ENCODE measurements at regions not wholly inside any gene's neighbourhood (a gene's known extent, or its start where the extent isn't known, plus 50 kb on each side); places are given as distances from the start of the nearest gene placed in this dataset.

GRCh38 chr22:49412236-49412635, 415.4 kb downstream of the BRD1 start:
- H3K4me3 ChIP-seq (ENCODE audit: insufficient read depth, low read depth, low read length) = no peak overlapping the region
- no peak overlapping the region for H3K14ac ChIP-seq (replicated peaks; ENCODE audit: low read depth, low read length)
- CTCF ChIA-PET = no interaction called here
- intact Hi-C loops (cut with micrococcal nuclease) = no loop called here
- in situ Hi-C loops (cut with MboI; ENCODE audit: low sequenced_read_pairs) = no loop called here
- H3K4ac ChIP-seq (ENCODE audit: low read depth, low read length) = no peak overlapping the region
- dilution Hi-C loops (cut with HindIII; ENCODE audit: low sequenced_read_pairs, unreplicated experiment) = no loop called here
- H2BK5ac ChIP-seq (ENCODE audit: low read depth, low read length, poor library complexity, severe bottlenecking) = no peak overlapping the region
- no peak overlapping the region for H3K9ac ChIP-seq (ENCODE audit: low read depth, low read length)
- H2AFZ ChIP-seq (replicated peaks; ENCODE audit: low read length, poor library complexity) = no peak overlapping the region
- no peaks in the 10 kb centered on the region for H3K27me3 ChIP-seq (ENCODE audit: control insufficient read depth, insufficient read depth, low read length)
- H3K9me3 ChIP-seq (ENCODE audit: control insufficient read depth, insufficient read depth, low read length) = peaks cover 38% of the 10 kb centered on the region
- H3K36me3 ChIP-seq (ENCODE audit: control insufficient read depth, insufficient read depth, low read length) = no peaks in the 10 kb centered on the region
- no peak for ATAC-seq (ENCODE audit: low read depth)
- no peak overlapping the region for H4K5ac ChIP-seq (ENCODE audit: low read depth, low read length)
- TF ChIP-seq RCOR1 (IDR thresholded peaks at IDR 0.05; ENCODE audit: insufficient replicate concordance, low read length) = no peak
- TF ChIP-seq CTCF (conservative IDR thresholded peaks at IDR 0.05; ENCODE audit: low read depth, low read length) = no peak
- TF ChIP-seq FOS (IDR thresholded peaks at IDR 0.05; ENCODE audit: low read depth, low read length) = no peak
- no peak for TF ChIP-seq RFX5 (IDR thresholded peaks at IDR 0.05; ENCODE audit: low read depth, low read length)
- TF ChIP-seq MAFK (IDR thresholded peaks at IDR 0.05; ENCODE audit: low read depth, low read length) = no peak
- TF ChIP-seq USF2 (IDR thresholded peaks at IDR 0.05; ENCODE audit: low read depth, low read length) = no peak
- TF ChIP-seq CHD1 (IDR thresholded peaks at IDR 0.05; ENCODE audit: low read depth, low read length) = no peak
- TF ChIP-seq NFE2L2 (IDR thresholded peaks at IDR 0.05; ENCODE audit: low read depth, low read length) = no peak
- TF ChIP-seq SMC3 (IDR thresholded peaks at IDR 0.05; ENCODE audit: low read depth, low read length) = no peak
- TF ChIP-seq, protein P1, sequence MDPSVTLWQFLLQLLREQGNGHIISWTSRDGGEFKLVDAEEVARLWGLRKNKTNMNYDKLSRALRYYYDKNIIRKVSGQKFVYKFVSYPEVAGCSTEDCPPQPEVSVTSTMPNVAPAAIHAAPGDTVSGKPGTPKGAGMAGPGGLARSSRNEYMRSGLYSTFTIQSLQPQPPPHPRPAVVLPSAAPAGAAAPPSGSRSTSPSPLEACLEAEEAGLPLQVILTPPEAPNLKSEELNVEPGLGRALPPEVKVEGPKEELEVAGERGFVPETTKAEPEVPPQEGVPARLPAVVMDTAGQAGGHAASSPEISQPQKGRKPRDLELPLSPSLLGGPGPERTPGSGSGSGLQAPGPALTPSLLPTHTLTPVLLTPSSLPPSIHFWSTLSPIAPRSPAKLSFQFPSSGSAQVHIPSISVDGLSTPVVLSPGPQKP (IDR thresholded peaks at IDR 0.05; ENCODE audit: borderline replicate concordance, low read depth, low read length) = no peak
- no peak for TF ChIP-seq MXI1 (IDR thresholded peaks at IDR 0.05; ENCODE audit: borderline replicate concordance, low read depth, low read length)
- no peak for TF ChIP-seq POLR2A (IDR thresholded peaks at IDR 0.05; ENCODE audit: low read depth, low read length)
- TF ChIP-seq RAD21 (IDR thresholded peaks at IDR 0.05; ENCODE audit: low read length) = no peak
- TF ChIP-seq MAZ (IDR thresholded peaks at IDR 0.05; ENCODE audit: borderline replicate concordance, low read depth, low read length) = no peak
- no peak for TF ChIP-seq BHLHE40 (IDR thresholded peaks at IDR 0.05; ENCODE audit: low read depth, low read length)
- TF ChIP-seq CEBPB (IDR thresholded peaks at IDR 0.05; ENCODE audit: low read depth, low read length) = no peak
- H2BK15ac ChIP-seq (ENCODE audit: low read depth, low read length) = no peak overlapping the region
- H3K79me1 ChIP-seq (ENCODE audit: low read depth in 1 of 2, low read length in 2 of 2) = no peaks in the 10 kb centered on the region
- no peak overlapping the region for H3K4me2 ChIP-seq (ENCODE audit: low read depth, low read length)
- WGBS, 2 experiments (ENCODE audit: extremely low coverage in 2 of 2, insufficient read length in 1 of 2) = 70% methylated on average over 7 of the region's 13 CpGs; no CpG with 5 or more reads in 1 of the 2 experiments
- no peak overlapping the region for H3K27ac ChIP-seq (ENCODE audit: insufficient read depth, low read length)
- no peaks in the 10 kb centered on the region for H3K9me1 ChIP-seq (ENCODE audit: insufficient read depth, low read length)
- H2BK120ac ChIP-seq (ENCODE audit: low read depth, low read length) = no peak overlapping the region
- no peak overlapping the region for H2BK20ac ChIP-seq (ENCODE audit: low read depth, low read length)
- BruUV-seq (replicated peaks) = no TSS peak
- H4K8ac ChIP-seq (ENCODE audit: low read depth in 2 of 2, low read length in 2 of 2) = no peak overlapping the region
- H4K91ac ChIP-seq (ENCODE audit: insufficient read depth, low read depth, low read length) = no peak overlapping the region
- no peak overlapping the region for H3K56ac ChIP-seq (ENCODE audit: extremely low read depth, insufficient read depth, low read length)
- no peaks in the 10 kb centered on the region for H3K4me1 ChIP-seq (ENCODE audit: control insufficient read depth, insufficient read depth, low read length)
- no peak overlapping the region for H3K18ac ChIP-seq (ENCODE audit: low read depth, low read length)
- H4K20me1 ChIP-seq (ENCODE audit: insufficient read depth, low read length) = no peaks in the 10 kb centered on the region
- POLR2A ChIA-PET (ENCODE audit: unreplicated experiment) = no interaction called here
- no peak overlapping the region for H2AK5ac ChIP-seq (ENCODE audit: low read depth, low read length)
- H2AK9ac ChIP-seq (replicated peaks; ENCODE audit: low read depth, low read length, poor library complexity) = no peak overlapping the region
- H3K23ac ChIP-seq (ENCODE audit: low read depth, low read length) = no peak overlapping the region
- DNase-seq = no peak

Data from IMR-90 (cell line).